ENCODE measurements at regions not wholly inside any gene's neighbourhood (a gene's known extent, or its start where the extent isn't known, plus 50 kb on each side); places are given as distances from the start of the nearest gene placed in this dataset.

GRCh38 chr2:3025984-3026383, 351.6 kb downstream of the EIPR1 start:
- no peak for ATAC-seq (ENCODE audit: low FRiP score)

DNA sequence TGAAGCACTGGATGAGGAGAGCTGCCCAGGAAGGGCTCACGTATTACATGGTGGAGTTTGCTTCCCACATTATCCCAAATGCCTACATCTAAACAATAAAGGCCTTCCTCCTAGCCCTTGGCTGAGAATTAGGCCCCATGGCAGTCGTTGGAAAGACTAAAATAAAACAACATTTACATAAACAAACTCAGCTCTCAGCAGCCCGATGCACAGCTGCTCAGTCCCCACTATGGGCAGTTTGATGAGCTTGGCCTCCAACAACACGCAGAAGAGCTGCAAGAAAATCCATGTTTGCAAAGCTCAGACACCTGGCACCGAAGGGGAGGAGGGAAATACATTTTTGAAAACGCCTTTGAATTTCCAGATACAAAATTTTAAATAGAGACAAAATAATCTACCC, 352.4 kb downstream of the EIPR1 start:
- no peak for DNase-seq (ENCODE audit: low spot score)
- ATAC-seq (ENCODE audit: low FRiP score): no peak
- TF ChIP-seq, protein P1, sequence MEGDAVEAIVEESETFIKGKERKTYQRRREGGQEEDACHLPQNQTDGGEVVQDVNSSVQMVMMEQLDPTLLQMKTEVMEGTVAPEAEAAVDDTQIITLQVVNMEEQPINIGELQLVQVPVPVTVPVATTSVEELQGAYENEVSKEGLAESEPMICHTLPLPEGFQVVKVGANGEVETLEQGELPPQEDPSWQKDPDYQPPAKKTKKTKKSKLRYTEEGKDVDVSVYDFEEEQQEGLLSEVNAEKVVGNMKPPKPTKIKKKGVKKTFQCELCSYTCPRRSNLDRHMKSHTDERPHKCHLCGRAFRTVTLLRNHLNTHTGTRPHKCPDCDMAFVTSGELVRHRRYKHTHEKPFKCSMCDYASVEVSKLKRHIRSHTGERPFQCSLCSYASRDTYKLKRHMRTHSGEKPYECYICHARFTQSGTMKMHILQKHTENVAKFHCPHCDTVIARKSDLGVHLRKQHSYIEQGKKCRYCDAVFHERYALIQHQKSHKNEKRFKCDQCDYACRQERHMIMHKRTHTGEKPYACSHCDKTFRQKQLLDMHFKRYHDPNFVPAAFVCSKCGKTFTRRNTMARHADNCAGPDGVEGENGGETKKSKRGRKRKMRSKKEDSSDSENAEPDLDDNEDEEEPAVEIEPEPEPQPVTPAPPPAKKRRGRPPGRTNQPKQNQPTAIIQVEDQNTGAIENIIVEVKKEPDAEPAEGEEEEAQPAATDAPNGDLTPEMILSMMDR (IDR thresholded peaks at IDR 0.05): no peak

More at GRCh38 chr2:3025984-3026383, 351.6 kb downstream of the EIPR1 start:
- TF ChIP-seq, protein P1 (IDR thresholded peaks at IDR 0.05): no peak
- DNase-seq (ENCODE audit: low spot score): no peak

GRCh38 chr2:3024401-3024935, 353.1 kb downstream of the EIPR1 start:
- TF ChIP-seq, protein P1 (IDR thresholded peaks at IDR 0.05): no peak
- DNase-seq (ENCODE audit: low spot score): no peak
- no peak for ATAC-seq (ENCODE audit: low FRiP score)

DNA sequence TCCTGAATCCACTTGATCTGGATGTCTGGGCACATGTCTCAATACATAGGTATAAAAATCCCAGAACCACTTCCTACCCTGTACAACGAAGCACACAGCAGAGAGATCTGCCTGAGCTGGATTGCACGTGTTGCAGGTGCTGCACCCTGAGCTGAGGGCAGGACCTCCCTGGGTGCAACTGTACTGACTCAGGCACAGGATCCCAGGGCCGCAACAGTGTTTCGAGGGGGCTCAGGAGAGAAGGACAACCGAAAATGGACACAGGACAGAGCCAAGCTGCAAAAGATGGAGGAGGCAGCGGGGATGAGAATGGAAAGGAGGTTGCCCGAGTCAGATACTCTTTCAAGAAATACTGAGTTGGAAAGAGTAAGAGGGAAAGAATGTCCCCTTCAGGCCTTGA, 354.1 kb downstream of the EIPR1 start:
- DNase-seq (ENCODE audit: low spot score): no peak
- no peak for ATAC-seq (ENCODE audit: low FRiP score)
- TF ChIP-seq, protein P1 (IDR thresholded peaks at IDR 0.05): no peak

- DNase-seq (ENCODE audit: low spot score): no peak
- TF ChIP-seq, protein P1 (IDR thresholded peaks at IDR 0.05): no peak
- no peak for ATAC-seq (ENCODE audit: low FRiP score)
These were observed 354.7 kb downstream of the EIPR1 start for GRCh38 chr2:3022841-3023372.

- ATAC-seq (ENCODE audit: low FRiP score) (no peak), DNase-seq (ENCODE audit: low spot score) (no peak)
- TF ChIP-seq, protein P1 (IDR thresholded peaks at IDR 0.05): no peak
These were observed 355.9 kb downstream of the EIPR1 start for GRCh38 chr2:3021720-3022119.

DNA sequence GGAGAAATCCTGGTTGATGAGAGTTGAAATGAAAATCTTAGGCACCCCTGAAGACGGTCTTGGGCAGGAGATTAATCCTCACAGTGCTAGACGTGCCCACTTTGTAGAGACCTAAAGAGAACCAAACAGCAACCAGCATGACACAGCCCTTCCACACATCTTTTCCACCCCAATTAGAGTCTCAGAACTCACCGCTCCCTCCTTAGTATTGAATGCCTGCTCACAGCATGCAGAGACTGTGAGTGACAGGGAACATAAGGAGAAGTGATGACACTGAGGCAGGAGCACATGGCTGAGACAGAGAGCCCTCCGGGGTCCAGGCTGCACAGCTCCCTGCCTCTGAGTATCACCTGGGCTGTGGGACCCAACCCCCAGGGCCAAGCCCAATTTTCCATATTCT, 367.6 kb downstream of the EIPR1 start:
- DNase-seq (ENCODE audit: low spot score): no peak

More for the DNA sequence above, 367.6 kb downstream of the EIPR1 start:
- ATAC-seq (ENCODE audit: low FRiP score): no peak
- TF ChIP-seq, protein P1 (IDR thresholded peaks at IDR 0.05): no peak
